ENCODE measurements at regions not wholly inside any gene's neighbourhood (a gene's known extent, or its start where the extent isn't known, plus 50 kb on each side); places are given as distances from the start of the nearest gene placed in this dataset.

GRCh38 chr13:42658019-42658418, 84.1 kb downstream of the TNFSF11 start:
- Mint-ChIP-seq H3K9me3 (no peaks in the 10 kb centered on the region), H3K36me3 (ENCODE audit: low read depth) (no peaks in the 10 kb centered on the region), H3K4me3 (no peak overlapping the region), H3K27ac (no peak overlapping the region), H3K4me1 (no peaks in the 10 kb centered on the region), H3K27me3 (peaks cover 66% of the 10 kb centered on the region)
- ATAC-seq = no peak
- no peak for DNase-seq

DNA sequence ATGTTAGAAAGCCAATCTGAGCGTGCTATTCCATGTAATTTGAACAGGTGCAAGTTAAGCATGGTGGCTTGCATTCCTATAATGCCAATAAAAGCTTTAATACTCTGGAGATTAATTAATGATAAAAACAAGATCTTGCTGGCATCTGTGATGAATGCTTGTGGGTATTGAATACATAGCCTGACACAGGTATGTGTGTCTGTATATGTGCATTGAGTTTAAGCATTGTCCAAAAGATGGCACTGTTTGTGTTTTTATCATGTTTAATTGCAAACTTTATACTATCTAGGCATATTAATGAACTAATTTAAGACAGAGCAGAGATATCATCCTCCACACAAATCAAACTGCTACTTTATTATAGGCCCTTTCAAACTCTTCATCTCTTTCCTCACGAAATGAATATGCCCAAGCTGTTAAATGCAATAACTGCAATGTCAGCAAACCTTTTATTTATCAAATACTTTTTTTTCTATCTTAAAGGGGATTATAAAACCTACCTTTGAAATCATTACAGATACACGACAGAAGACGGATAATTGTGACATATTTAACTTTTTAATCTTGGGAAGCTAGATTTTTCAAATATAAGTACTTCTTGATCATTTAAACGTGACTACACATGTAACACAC, 86.5 kb downstream of the TNFSF11 start:
- Mint-ChIP-seq H3K9me3 (no peaks in the 10 kb centered on the region), H3K4me3 (no peak overlapping the region), H3K27me3 (peaks cover 51% of the 10 kb centered on the region), H3K36me3 (ENCODE audit: low read depth) (no peaks in the 10 kb centered on the region), H3K4me1 (no peaks in the 10 kb centered on the region), H3K27ac (no peak overlapping the region)
- ATAC-seq (no peak), DNase-seq (no peak)

DNA sequence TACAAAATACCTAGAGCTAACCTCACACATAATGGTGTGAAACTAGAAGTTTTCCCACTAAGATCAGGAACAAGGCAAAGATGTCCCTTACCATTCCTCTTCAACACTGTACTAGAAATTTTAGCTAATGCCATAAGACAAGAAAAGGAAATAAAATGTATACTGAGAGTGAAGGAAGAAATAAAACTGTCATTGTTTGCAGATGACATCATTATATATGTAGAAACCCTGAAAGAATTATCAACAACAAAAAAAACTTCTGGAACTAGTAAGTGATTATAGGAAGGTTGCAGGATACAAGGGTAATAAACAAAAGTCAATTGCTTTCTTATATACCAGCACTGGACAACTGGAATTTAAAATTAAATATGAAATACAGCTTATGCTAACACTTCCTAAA, 93.7 kb downstream of the TNFSF11 start:
- Mint-ChIP-seq H3K4me3 (no peak overlapping the region), H3K27me3 (peaks cover 7% of the 10 kb centered on the region), H3K36me3 (ENCODE audit: low read depth) (no peaks in the 10 kb centered on the region), H3K27ac (no peak overlapping the region), H3K9me3 (peaks cover 21% of the 10 kb centered on the region), H3K4me1 (no peaks in the 10 kb centered on the region)
- ATAC-seq (no peak), DNase-seq (no peak)

DNA sequence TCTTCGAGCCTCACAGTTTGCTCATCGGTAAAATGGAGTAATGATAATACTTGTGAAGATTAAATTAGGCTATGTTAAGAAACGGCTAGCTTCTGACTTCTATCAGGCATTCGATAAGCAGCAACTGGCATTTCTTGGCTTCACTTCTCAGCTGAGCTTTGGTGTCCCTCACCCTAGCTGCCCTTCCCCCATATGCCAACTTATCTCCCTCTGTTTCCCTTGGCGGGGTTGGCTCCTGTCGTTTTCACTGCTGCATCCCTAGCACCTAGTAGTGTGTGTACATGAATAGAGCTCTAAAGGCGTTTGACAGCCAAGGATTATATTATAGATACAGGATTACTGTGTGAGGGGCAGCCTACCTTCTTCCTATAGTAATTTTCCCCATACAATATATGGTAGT, 97.5 kb downstream of the TNFSF11 start:
- Mint-ChIP-seq H3K4me3 (no peak overlapping the region), H3K27me3 (peaks cover 6% of the 10 kb centered on the region), H3K9me3 (peaks cover 20% of the 10 kb centered on the region), H3K27ac (no peak overlapping the region), H3K4me1 (no peaks in the 10 kb centered on the region), H3K36me3 (ENCODE audit: low read depth) (no peaks in the 10 kb centered on the region)
- ATAC-seq = no peak
- DNase-seq = no peak

DNA sequence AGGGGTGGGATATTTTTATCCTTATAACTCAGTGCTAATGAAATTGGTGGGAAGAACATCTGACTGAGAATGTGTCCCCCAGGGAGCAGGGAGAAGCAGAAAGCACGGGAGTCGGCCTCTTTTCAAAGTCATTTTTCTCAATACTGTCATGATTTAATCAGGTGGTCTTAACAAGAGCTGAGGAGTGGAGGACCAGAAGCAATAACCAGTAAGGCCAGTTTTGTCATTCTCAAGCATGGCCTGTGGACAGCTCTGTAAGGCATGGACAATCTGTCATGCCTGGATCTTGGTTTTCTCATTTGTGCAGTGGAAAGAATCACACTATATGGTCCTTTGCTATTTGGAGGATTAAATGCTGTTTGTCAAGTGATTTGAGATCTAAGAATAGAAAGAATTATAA, 99.7 kb downstream of the TNFSF11 start:
- Mint-ChIP-seq H3K4me1 (no peaks in the 10 kb centered on the region), H3K27ac (no peak overlapping the region), H3K36me3 (ENCODE audit: low read depth) (no peaks in the 10 kb centered on the region), H3K9me3 (peaks cover 10% of the 10 kb centered on the region), H3K27me3 (peaks cover 1% of the 10 kb centered on the region), H3K4me3 (no peak overlapping the region)
- DNase-seq (no peak), ATAC-seq (no peak)

DNA sequence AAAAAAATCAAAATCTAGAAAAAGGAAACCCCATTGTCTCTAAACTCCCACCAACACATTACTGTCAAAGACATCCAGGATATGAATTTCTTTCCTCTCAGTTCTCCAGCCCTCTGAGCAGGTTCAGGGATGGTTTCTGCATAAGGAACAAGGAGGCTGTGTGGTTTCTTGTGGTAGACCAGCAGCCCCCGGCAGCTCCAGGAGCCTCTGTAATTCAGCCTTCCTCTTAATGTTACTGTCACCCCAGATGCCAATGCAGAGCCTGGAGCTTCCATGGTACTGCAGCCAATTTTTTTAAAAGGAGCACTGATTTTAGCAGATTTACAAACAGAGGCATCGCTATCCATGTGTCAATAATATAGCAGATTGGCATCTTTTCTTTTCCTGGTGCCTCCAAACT, 100.6 kb upstream of the FAM216B start:
- DNase-seq (no peak), ATAC-seq (no peak)
- H3K36me3 Mint-ChIP-seq (ENCODE audit: low read depth) = no peaks in the 10 kb centered on the region
- H3K4me3 Mint-ChIP-seq = no peak overlapping the region
- no peak overlapping the region for H3K27ac Mint-ChIP-seq
- no peaks in the 10 kb centered on the region for H3K9me3 Mint-ChIP-seq
- H3K4me1 Mint-ChIP-seq = no peaks in the 10 kb centered on the region
- peaks cover 18% of the 10 kb centered on the region for H3K27me3 Mint-ChIP-seq

DNA sequence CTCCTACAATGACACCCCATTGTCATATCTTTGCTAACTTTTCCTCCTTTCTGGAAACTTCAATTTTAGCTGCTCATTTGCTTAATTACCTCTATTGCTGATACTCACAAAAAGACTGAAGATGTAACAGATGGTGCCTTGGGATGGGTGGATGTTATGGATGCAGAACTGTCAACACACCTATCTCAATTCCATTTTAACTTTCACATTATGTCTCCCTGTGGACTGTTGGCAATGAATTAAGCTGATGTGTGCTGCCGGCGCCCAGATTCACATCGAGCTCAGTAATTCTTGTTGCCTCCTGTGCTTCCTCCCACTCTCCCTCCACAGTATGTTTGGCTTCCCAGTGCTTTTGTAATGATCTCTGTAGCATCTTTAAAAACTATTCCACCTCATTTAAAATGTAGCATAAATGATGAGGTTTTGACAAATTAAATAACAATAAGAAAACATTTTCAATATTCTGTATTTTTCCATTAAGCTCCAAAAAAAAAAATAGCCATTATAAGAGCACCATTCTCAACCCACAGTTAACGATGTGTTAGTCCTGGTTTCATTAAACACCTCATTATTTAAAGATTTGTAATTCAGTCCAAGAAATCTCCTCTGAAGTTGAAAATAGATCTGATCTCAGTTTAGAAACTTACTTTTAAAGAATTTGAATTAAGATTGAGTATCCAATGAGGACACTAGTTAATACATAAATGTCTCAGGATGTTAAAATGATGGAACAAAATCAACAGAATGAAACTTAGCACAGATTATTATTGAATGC, 99.9 kb upstream of the FAM216B start:
- H3K9me3 Mint-ChIP-seq = no peaks in the 10 kb centered on the region
- H3K27me3 Mint-ChIP-seq = peaks cover 18% of the 10 kb centered on the region
- no peaks in the 10 kb centered on the region for H3K36me3 Mint-ChIP-seq (ENCODE audit: low read depth)
- H3K4me1 Mint-ChIP-seq = no peaks in the 10 kb centered on the region
- H3K27ac Mint-ChIP-seq = no peak overlapping the region
- H3K4me3 Mint-ChIP-seq = no peak overlapping the region
- no peak for DNase-seq
- no peak for ATAC-seq

GRCh38 chr13:42684226-42684625, 97.2 kb upstream of the FAM216B start:
- DNase-seq (no peak), ATAC-seq (no peak)
- Mint-ChIP-seq H3K9me3 (peaks cover 6% of the 10 kb centered on the region), H3K27ac (no peak overlapping the region), H3K4me3 (no peak overlapping the region), H3K4me1 (no peaks in the 10 kb centered on the region), H3K27me3 (peaks cover 24% of the 10 kb centered on the region), H3K36me3 (ENCODE audit: low read depth) (no peaks in the 10 kb centered on the region)

GRCh38 chr13:42685751-42686150, 95.6 kb upstream of the FAM216B start:
- Mint-ChIP-seq H3K27ac (no peak overlapping the region), H3K9me3 (peaks cover 6% of the 10 kb centered on the region)
- no peak for ATAC-seq

DNA sequence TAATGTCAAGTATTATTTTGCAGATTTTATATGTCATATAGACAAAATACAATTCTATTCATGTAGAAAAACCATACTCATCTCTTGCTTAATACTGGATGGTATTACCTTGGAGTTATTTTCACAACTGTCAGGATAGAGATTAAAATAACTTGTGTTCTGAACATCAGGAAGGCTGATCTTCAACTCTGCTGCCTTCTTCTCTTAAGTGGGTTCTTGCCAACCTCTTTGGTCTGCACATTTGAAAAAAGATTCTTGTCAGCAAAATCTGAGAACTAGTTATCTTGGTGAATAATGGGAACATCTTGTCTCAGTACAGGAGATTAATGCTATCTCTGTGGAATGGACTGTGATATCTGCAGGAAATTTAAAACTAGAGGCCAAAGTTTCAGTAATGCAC, 95.2 kb upstream of the FAM216B start:
- no peak overlapping the region for H3K4me3 Mint-ChIP-seq
- H3K27me3 Mint-ChIP-seq = peaks cover 22% of the 10 kb centered on the region
- H3K27ac Mint-ChIP-seq = no peak overlapping the region
- DNase-seq = no peak
- no peaks in the 10 kb centered on the region for H3K36me3 Mint-ChIP-seq (ENCODE audit: low read depth)
- ATAC-seq = no peak
- H3K9me3 Mint-ChIP-seq = peaks cover 6% of the 10 kb centered on the region
- no peaks in the 10 kb centered on the region for H3K4me1 Mint-ChIP-seq

More at GRCh38 chr13:42685751-42686150, 95.6 kb upstream of the FAM216B start:
- Mint-ChIP-seq H3K4me1 (no peaks in the 10 kb centered on the region), H3K27me3 (peaks cover 24% of the 10 kb centered on the region), H3K4me3 (no peak overlapping the region), H3K36me3 (ENCODE audit: low read depth) (no peaks in the 10 kb centered on the region)
- DNase-seq = no peak

GRCh38 chr13:42688821-42689220, 92.6 kb upstream of the FAM216B start:
- Mint-ChIP-seq H3K4me1 (no peaks in the 10 kb centered on the region), H3K36me3 (ENCODE audit: low read depth) (no peaks in the 10 kb centered on the region), H3K9me3 (peaks cover 6% of the 10 kb centered on the region), H3K27me3 (peaks cover 15% of the 10 kb centered on the region), H3K27ac (no peak overlapping the region), H3K4me3 (no peak overlapping the region)
- DNase-seq (no peak), ATAC-seq (no peak)

GRCh38 chr13:42696191-42696590, 85.2 kb upstream of the FAM216B start:
- Mint-ChIP-seq H3K9me3 (no peaks in the 10 kb centered on the region), H3K36me3 (ENCODE audit: low read depth) (no peaks in the 10 kb centered on the region), H3K27ac (no peak overlapping the region), H3K4me1 (no peaks in the 10 kb centered on the region), H3K4me3 (no peak overlapping the region), H3K27me3 (peaks cover 15% of the 10 kb centered on the region)
- DNase-seq (no peak), ATAC-seq (no peak)

DNA sequence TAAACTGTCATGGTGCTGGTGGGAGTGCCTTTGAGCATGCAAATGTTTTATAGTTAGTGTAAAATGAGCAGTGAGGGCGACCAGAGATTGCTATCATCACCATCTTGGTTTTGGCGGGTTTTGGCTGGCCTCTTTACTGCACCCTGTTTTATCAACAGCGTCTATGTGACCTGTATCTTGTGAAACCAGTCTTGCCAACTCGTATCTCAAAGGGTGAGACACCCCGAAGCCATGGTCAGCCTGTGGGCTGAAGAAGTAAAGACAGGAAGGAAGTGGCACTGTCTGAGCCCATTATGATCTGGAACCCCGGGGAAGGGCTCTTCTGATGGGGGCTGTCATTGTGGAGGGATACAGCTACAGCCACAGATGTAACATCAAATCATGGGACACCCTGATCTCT, 81.5 kb upstream of the FAM216B start:
- no peaks in the 10 kb centered on the region for H3K4me1 Mint-ChIP-seq
- DNase-seq (no peak), ATAC-seq (no peak)
- H3K27ac Mint-ChIP-seq = no peak overlapping the region
- no peaks in the 10 kb centered on the region for H3K36me3 Mint-ChIP-seq (ENCODE audit: low read depth)
- H3K4me3 Mint-ChIP-seq = no peak overlapping the region
- H3K27me3 Mint-ChIP-seq = peaks cover 22% of the 10 kb centered on the region
- H3K9me3 Mint-ChIP-seq = no peaks in the 10 kb centered on the region

DNA sequence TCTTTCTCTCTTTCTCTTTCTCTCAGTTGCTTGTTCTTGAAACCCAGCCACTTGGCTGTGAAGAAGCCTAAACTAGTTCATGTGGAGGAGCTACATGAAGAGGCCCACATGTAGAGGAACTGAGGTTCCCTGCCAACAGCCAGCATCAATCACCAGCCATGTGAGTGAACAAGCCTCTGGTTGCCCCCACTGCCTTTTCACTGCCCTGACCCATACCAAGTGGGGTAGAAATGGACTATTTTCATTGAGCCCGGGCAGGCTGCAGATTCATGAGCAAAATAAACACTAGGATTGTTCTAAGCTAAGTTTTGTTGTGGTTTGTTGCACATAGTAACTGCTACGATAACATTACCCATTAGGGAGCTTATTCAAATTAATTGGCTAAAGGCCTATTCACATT, 78.7 kb upstream of the FAM216B start:
- Mint-ChIP-seq H3K9me3 (no peaks in the 10 kb centered on the region), H3K4me1 (no peaks in the 10 kb centered on the region), H3K27me3 (peaks cover 26% of the 10 kb centered on the region), H3K36me3 (ENCODE audit: low read depth) (no peaks in the 10 kb centered on the region), H3K4me3 (no peak overlapping the region), H3K27ac (no peak overlapping the region)
- ATAC-seq (no peak), DNase-seq (no peak)

GRCh38 chr13:42703740-42704139, 77.6 kb upstream of the FAM216B start:
- Mint-ChIP-seq H3K27me3 (peaks cover 18% of the 10 kb centered on the region), H3K4me1 (no peaks in the 10 kb centered on the region), H3K27ac (no peak overlapping the region), H3K9me3 (no peaks in the 10 kb centered on the region), H3K36me3 (ENCODE audit: low read depth) (no peaks in the 10 kb centered on the region), H3K4me3 (no peak overlapping the region)
- no peak for ATAC-seq
- DNase-seq = no peak

All from activated naive CD8-positive, alpha-beta T cell treated with anti-CD3 and anti-CD28 coated beads, Interleukin-2, amount 50 U/mL, for 24 hours (primary cell).